Keratinocyte (primary cell): ENCODE measurements at regions not wholly inside any gene's neighbourhood (a gene's known extent, or its start where the extent isn't known, plus 50 kb on each side); places are given as distances from the start of the nearest gene placed in this dataset.

Experiments used
- CTCF ChIP-seq, 3 experiments: IDR thresholded peaks in 1 of 3; conservative IDR thresholded peaks in 1 of 3; optimal IDR thresholded peaks in 1 of 3; 2 replicates in 2 of 3; 3 replicates in 1 of 3; pipeline versions ENCODE3 to v1.5.1; 2011; ENCODE audit warnings: low read length in 3 of 3, mild to moderate bottlenecking in 3 of 3, moderate library complexity in 2 of 3, control low read depth in 1 of 3, inconsistent platforms in 1 of 3; ENCODE audit not compliant: insufficient read depth in 2 of 3; ENCODE audit errors: extremely low read depth in 1 of 3
- EZH2 ChIP-seq: IDR thresholded peaks from one replicate; pipeline ENCODE4 v1.6.1; 2012; ENCODE audit warnings: inconsistent platforms, mild to moderate bottlenecking, low read length, moderate library complexity

- TF ChIP-seq CTCF (optimal IDR thresholded peaks at IDR 0.05 in 1 of 3, IDR thresholded peaks at IDR 0.05 in 1 of 3, conservative IDR thresholded peaks at IDR 0.05 in 1 of 3; ENCODE audit: extremely low read depth in 1 of 3, insufficient read depth in 2 of 3, low read length in 3 of 3) (no peak), EZH2 (no peak)
Observed at GRCh38 chr11:80417681-80418080, 976.9 kb upstream of the TENM4 start.
